ENCODE measurements at regions not wholly inside any gene's neighbourhood (a gene's known extent, or its start where the extent isn't known, plus 50 kb on each side); places are given as distances from the start of the nearest gene placed in this dataset.

- TF ChIP-seq CTCF (conservative IDR thresholded peaks at IDR 0.05; ENCODE audit: low read length) (no peak), EZH2phosphoT487 (IDR thresholded peaks at IDR 0.05; ENCODE audit: borderline replicate concordance, low read depth, low read length) (no peak)
Observed at GRCh38 chrX:55815546-55815945, 98.0 kb downstream of the RRAGB start.

All from OCI-LY7 (cell line).